ENCODE measurements at regions not wholly inside any gene's neighbourhood (a gene's known extent, or its start where the extent isn't known, plus 50 kb on each side); places are given as distances from the start of the nearest gene placed in this dataset.

- H4K20me1 ChIP-seq (replicated peaks in 1 of 2; ENCODE audit: control insufficient read depth in 1 of 2, insufficient read depth in 2 of 2, low read length in 2 of 2): no peaks in the 10 kb centered on the region
- H3K9me3 ChIP-seq (ENCODE audit: insufficient read depth in 2 of 2, low read depth in 1 of 2, low read length in 1 of 2): peaks cover 7 to 19% of the 10 kb centered on the region in 2 experiments; a peak in 3 of 4 replicates
- H3K27ac ChIP-seq (ENCODE audit: low read depth, low read length): no peak overlapping the region
- H3K36me3 ChIP-seq (ENCODE audit: control insufficient read depth in 2 of 4, insufficient read depth in 4 of 4, low read length in 3 of 4): no peaks in the 10 kb centered on the region
- H3K23ac ChIP-seq (ENCODE audit: insufficient read length): no peak overlapping the region
- H2AFZ ChIP-seq (ENCODE audit: low read length): no peak overlapping the region
- no peak overlapping the region for H3K4me2 ChIP-seq (ENCODE audit: insufficient read depth in 1 of 2, low read depth in 2 of 2, low read length in 2 of 2)
- no peaks in the 10 kb centered on the region; a peak in 1 of 7 replicates for H3K27me3 ChIP-seq (replicated peaks in 1 of 4; ENCODE audit: control insufficient read depth in 3 of 4, extremely low read depth in 1 of 4, insufficient read depth in 3 of 4, low read length in 3 of 4)
- POLR2A ChIA-PET (ENCODE audit: partially characterized antibody): no interaction called here
- H2BK12ac ChIP-seq (ENCODE audit: low read depth, low read length): no peak overlapping the region
- no peaks in the 10 kb centered on the region for H3K4me1 ChIP-seq (replicated peaks in 1 of 4; ENCODE audit: control insufficient read depth in 3 of 4, insufficient read depth in 4 of 4, low read length in 3 of 4)
- no peak for FAIRE-seq
- H4K8ac ChIP-seq (ENCODE audit: extremely low read depth, insufficient read depth, low read length): no peak overlapping the region
- no peak overlapping the region for H4K91ac ChIP-seq (replicated peaks; ENCODE audit: insufficient read length, low read length)
- 88% methylated on average over 8 of the region's 10 CpGs; no CpG with 5 or more reads in 1 of the 2 experiments for WGBS, 2 experiments (ENCODE audit: extremely low coverage in 1 of 2, insufficient coverage in 1 of 2, insufficient read length in 1 of 2, insufficient replicate concordance in 2 of 2, low coverage in 1 of 2, low lambda C conversion rate in 2 of 2, missing lambda C conversion rate in 1 of 2)
- DNase-seq (ENCODE audit: low read depth in 1 of 2, low spot score in 2 of 2): no peak
- H3K56ac ChIP-seq (replicated peaks; ENCODE audit: insufficient read length, low read depth, low read length): no peak overlapping the region
- no peak overlapping the region for H2BK5ac ChIP-seq (ENCODE audit: low read depth, low read length)
- H2BK120ac ChIP-seq (replicated peaks; ENCODE audit: low read depth, low read length): no peak overlapping the region
- no peaks in the 10 kb centered on the region for H3K79me2 ChIP-seq (ENCODE audit: control insufficient read depth in 1 of 2, insufficient read depth in 2 of 2, low read length in 2 of 2)
- H3K79me1 ChIP-seq (ENCODE audit: low read depth, low read length): peaks cover 2% of the 10 kb centered on the region; the same call in 1 of the 2 replicates
- H2BK20ac ChIP-seq (ENCODE audit: low read length): no peak overlapping the region
- H4K5ac ChIP-seq (ENCODE audit: insufficient read length, low read depth, low read length): no peak overlapping the region
- no peaks in the 10 kb centered on the region for H3K23me2 ChIP-seq (ENCODE audit: low read depth, low read length)
- no peak overlapping the region for H3K4ac ChIP-seq (replicated peaks; ENCODE audit: insufficient read length, low read depth, low read length)
- no peak overlapping the region for H3K4me3 ChIP-seq (ENCODE audit: extremely low read depth in 1 of 4, insufficient read depth in 2 of 4, low read depth in 3 of 4, low read length in 4 of 4)
- H3K14ac ChIP-seq (ENCODE audit: insufficient read length): no peak overlapping the region
- H3K9ac ChIP-seq (replicated peaks in 1 of 4; ENCODE audit: extremely low read depth in 1 of 4, low read depth in 3 of 4, low read length in 3 of 4): no peak overlapping the region
- CTCF ChIA-PET (ENCODE audit: partially characterized antibody): interaction anchor here (0.9 to 1.7 kb wide), 2 partner anchors 10 to 14 kb away, joined by 3 to 5 read pairs; no protein-coding TSS in a partner anchor
- no peak overlapping the region for H2BK15ac ChIP-seq (ENCODE audit: low read length)
- no peak overlapping the region for H3K18ac ChIP-seq (ENCODE audit: extremely low read depth, low read length)
- H2AK5ac ChIP-seq (ENCODE audit: low read depth, low read length): no peak overlapping the region
- no peak for TF ChIP-seq CHD7 (IDR thresholded peaks at IDR 0.05; ENCODE audit: insufficient replicate concordance, low read length)
Measured at GRCh38 chr1:232334811-232335210, 295.1 kb downstream of the SIPA1L2 start.

Measured in H1 (cell line).